ENCODE measurements at regions not wholly inside any gene's neighbourhood (a gene's known extent, or its start where the extent isn't known, plus 50 kb on each side); places are given as distances from the start of the nearest gene placed in this dataset.
"Not testable (repeated sequence)": the region's sequence is repeated elsewhere in the genome, so short reads cannot be mapped to it uniquely, and the experiment has no call there.

DNA sequence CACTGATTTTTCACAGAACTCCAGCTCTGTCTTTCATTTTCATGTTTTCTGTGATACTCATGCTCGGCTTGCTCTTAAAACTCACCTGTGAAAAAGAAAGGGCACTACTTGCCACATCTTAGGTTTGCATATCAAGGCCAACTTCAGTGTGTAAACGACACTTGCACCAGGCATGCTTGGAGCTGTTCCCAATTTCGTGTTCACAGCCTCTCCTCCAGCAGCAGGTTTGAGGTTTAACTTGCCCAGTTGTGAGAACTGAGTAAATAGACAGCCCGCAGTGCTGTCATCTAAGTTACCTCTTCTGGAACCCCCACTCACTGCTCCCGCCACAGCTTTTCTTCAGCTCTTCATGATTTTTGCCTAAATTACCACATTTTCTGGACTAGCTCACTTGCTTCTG, 172.2 kb downstream of the SPDYE17 start:
- TF ChIP-seq, protein P1, sequence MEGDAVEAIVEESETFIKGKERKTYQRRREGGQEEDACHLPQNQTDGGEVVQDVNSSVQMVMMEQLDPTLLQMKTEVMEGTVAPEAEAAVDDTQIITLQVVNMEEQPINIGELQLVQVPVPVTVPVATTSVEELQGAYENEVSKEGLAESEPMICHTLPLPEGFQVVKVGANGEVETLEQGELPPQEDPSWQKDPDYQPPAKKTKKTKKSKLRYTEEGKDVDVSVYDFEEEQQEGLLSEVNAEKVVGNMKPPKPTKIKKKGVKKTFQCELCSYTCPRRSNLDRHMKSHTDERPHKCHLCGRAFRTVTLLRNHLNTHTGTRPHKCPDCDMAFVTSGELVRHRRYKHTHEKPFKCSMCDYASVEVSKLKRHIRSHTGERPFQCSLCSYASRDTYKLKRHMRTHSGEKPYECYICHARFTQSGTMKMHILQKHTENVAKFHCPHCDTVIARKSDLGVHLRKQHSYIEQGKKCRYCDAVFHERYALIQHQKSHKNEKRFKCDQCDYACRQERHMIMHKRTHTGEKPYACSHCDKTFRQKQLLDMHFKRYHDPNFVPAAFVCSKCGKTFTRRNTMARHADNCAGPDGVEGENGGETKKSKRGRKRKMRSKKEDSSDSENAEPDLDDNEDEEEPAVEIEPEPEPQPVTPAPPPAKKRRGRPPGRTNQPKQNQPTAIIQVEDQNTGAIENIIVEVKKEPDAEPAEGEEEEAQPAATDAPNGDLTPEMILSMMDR (IDR thresholded peaks at IDR 0.05) = not testable (repeated sequence)
- not testable (repeated sequence) for TF ChIP-seq ZFX (IDR thresholded peaks at IDR 0.05; ENCODE audit: borderline replicate concordance)
